Inflammatory macrophage (primary cell): ENCODE measurements at regions not wholly inside any gene's neighbourhood (a gene's known extent, or its start where the extent isn't known, plus 50 kb on each side); places are given as distances from the start of the nearest gene placed in this dataset.
"Not testable (repeated sequence)": the region's sequence is repeated elsewhere in the genome, so short reads cannot be mapped to it uniquely, and the experiment has no call there.

Experiments used
- DNase-seq, 2 donors: peaks; one replicate each; pipeline ENCODE4 v3.0.0-alpha.2; 2020 to 2022

- DNase-seq, result no peak
These were observed 234.5 kb downstream of the PCSK1 start for GRCh38 chr5:96198356-96199058.

GRCh38 chr5:96197767-96198166 lies 235.3 kb downstream of the PCSK1 start:
- DNase-seq, result not testable (repeated sequence)

GRCh38 chr5:96197347-96197746 lies 235.7 kb upstream of the ELL2 start:
- peak; percentile 39 to 75 for DNase-seq

- peak; percentile 25 to 51 for DNase-seq
These were observed 235.2 kb upstream of the ELL2 start for GRCh38 chr5:96196890-96197289.

DNA sequence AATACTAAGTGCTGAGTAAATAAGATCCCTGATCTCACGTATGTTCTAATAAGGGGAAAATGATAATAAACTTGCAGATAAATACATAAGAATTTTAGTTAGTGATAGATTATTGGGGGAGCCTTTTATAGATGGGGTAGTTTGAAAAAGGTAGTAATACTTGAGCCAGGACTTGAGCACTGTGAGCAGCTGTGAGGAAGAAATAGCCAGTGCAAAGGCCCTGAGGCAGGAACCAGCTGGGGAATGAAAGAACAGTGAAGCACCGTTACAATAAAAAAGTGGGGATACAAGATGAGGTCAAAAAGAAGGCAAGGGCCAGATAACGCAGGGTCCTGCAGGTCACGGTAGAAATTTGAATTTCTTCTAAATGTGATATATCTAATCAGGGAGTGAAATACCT lies 234.8 kb upstream of the ELL2 start:
- no peak for DNase-seq

- no peak for DNase-seq
These were observed 233.5 kb upstream of the ELL2 start for GRCh38 chr5:96195123-96195522.

DNA sequence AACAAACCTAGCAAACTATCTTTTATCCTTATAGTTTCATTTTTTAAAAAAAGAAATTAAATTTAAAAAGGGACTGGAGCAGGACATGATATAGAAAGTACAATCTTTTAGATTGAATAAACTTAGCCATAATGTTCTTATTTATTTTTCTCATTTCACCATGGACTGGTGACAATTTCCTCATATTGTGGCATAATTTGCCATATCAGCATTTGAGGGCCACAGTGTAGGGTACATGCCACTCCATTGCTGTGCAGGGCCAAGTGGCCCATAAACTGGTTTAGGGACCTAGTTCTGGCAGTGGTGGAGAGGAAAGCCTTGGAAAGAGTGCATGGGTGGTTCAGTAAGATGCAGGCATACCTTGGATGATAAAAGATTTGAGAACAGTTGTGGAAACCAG lies 232.9 kb upstream of the ELL2 start:
- no peak for DNase-seq

DNA sequence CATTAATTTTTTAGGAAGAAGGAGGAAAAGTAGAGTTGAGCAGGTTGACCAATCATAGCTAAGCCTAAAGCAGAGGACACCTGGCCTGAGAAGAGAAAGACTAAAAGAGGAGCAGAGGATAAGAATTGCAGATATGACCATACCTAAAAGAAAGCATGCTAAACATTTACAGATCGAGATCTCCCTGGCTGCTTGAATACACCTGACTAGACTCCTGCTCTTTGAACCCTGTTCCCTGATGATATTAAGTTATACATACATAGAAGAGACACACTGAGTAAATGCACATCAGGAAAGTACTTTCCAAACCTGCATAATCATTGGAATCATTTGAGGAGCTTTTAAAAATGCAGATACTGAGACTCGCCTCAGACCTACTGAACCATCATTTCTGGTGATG lies 232.3 kb upstream of the ELL2 start:
- no peak for DNase-seq

DNA sequence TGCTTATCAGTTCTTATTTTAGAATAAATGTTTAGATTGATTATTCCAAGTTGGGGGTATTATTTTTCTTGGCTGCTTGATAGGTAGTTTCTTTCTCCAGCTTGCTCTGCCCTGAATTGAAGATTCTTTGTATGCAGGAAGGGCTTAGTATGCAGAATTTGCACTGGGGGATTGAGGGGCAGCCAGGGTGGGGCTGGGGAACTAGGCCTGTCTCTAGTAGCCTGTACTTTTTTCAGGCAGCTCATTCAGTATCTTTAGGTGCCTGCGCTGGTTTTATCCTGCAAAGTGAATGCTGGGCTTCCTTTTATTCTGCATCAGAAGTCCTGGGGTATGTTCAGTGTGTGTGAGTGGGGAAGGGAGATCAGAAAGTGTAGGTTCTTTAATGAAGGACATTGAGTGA lies 228.3 kb upstream of the ELL2 start:
- no peak for DNase-seq

- no peak for DNase-seq
These were observed 227.6 kb upstream of the ELL2 start for GRCh38 chr5:96189028-96189826.

DNA sequence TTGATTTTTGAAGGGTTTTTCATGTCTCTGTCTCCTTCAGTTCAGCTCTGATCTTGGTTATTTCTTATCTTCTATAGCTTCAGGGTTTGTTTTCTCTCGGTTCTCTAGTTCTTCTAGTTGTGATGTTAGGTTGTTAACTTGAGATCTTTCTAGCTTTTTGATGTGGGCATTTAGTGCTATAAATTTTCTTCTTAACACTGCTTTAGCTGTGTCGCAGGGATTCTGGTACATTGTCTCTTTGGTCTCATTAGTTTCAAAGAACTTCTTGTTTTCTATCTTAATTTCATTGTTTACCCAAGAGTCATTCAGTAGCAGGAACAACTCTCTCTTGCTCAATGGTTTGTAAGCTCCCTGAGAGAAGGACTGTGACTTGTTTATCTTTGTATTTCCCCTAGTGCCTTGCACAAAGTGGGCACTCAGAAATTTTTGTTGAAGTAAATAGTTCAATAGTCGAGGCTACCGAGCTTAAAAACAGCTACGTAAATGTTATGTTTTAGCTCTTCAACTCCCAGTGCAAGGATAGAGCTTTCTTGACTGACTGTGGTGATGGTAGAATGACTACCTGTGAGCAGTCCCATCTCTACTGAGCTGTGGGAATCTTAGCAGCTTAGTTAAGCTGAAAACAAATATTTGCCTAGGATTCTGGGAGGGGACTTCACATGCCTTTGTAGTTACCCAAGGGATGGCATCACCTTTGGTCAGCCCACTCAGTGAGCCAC lies 225.8 kb upstream of the ELL2 start:
- DNase-seq, result no peak

DNA sequence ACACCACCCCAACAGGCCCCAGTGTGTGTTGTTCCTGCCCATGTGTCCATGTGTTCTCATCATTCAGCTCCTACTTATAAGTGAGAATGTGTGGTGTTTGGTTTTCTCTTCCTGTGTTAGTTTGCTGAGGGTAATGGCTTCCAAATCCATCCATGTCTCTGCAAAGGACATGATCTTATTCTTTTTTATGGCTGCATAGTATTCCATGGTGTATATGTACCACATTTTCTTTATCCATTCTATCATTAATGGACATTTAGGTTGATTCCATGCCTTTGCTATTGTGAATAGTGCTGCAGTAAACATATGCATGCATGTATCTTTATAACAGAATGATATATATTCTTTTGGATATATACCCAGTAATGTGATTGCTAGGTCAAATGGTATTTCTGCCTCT lies 222.9 kb upstream of the ELL2 start:
- DNase-seq, result not testable (repeated sequence)

- peak in 1 of 2 donors; percentile 6 for DNase-seq
These were observed 219.2 kb upstream of the ELL2 start for GRCh38 chr5:96180684-96181435.

- DNase-seq, result no peak
These were observed 215.7 kb upstream of the ELL2 start for GRCh38 chr5:96177303-96177869.

DNA sequence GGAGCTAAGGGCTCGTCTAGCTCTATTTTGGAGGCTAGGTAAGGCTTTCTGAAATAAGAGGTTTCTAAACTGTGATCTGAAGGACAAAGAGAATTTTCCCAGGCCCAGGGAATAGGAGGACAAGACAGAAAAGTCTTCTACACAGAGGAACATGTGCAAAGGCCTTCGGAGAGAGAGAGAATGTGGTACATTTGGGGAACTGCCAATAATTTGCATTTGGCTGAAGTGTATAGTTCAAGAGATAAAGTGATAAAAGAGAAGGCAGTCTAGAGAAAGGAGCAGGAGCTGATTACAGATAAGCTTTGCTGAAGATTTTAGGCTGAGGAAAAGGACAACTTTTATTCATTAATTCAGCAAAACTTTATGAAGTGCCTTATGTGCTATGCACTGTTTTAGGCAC lies 214.4 kb upstream of the ELL2 start:
- DNase-seq, result no peak

DNA sequence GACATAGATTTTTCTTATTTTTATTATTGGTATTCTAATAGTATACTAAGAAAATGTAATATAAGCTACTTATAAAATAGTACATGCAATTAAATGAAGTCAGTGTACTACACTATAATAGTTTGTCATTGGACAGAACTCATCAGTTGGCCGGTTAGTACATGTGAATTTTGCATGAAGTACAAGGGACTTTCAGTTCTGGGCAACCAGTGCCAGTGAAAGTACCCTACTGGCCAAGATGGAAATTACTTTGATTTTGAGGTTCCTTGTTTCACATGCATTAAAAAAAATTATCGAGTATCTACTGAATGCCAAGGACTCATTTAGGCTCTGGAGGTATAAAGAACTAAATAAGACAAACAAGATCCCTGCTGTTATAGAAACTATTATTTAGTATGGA lies 213.4 kb upstream of the ELL2 start:
- peak; percentile 9 to 35 for DNase-seq

DNA sequence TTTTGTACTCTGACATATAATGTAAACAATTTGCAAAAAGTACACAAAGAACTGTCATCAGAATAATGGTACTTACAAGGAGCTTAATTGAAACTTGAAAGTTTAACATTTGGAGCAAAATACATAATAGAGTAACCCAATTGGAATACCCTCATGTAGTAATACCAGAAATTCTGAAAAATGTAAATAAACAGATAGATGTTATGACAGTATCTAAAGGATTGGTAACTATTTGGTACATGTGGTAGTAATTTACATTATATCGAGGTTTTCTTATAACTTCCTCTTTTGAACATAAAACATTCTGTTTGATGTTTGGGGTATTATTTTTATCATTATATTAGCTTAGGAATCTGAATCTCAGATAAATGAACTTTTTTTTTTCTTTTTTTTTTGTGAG lies 211.7 kb upstream of the ELL2 start:
- no peak for DNase-seq

- no peak for DNase-seq
These were observed 210.8 kb upstream of the ELL2 start for GRCh38 chr5:96172436-96172835.

GRCh38 chr5:96171973-96172372 lies 210.3 kb upstream of the ELL2 start:
- not testable (repeated sequence) for DNase-seq

GRCh38 chr5:96170481-96171125 lies 209.0 kb upstream of the ELL2 start:
- not testable (repeated sequence) for DNase-seq

DNA sequence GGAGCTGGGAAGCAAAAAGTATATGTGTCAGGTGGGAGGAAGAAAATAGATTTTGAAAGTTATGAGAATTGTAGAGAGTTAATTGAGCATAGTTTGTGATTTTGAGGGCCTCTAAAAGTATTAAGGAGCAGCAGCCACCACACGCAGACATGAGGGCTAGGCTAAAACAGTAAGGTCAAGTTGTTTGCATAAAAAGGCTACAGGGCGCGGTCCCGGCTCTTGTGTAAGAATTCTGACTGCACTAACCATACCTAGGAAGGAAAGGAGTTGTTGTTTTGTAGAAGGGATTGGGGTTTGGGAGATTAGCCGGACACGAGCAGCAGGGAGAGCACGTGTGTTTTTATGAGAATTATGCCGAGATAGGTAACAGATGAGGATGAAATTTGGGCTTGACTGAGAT lies 207.2 kb upstream of the ELL2 start:
- DNase-seq, result not testable (repeated sequence)

- DNase-seq, result no peak
These were observed 197.4 kb upstream of the ELL2 start for GRCh38 chr5:96159043-96159442.
